ENCODE measurements at regions not wholly inside any gene's neighbourhood (a gene's known extent, or its start where the extent isn't known, plus 50 kb on each side); places are given as distances from the start of the nearest gene placed in this dataset.
"Not testable (repeated sequence)": the region's sequence is repeated elsewhere in the genome, so short reads cannot be mapped to it uniquely, and the experiment has no call there.

GRCh38 chr11:81986556-81987161, 747.0 kb downstream of the FAM181B start:
- Mint-ChIP-seq H3K27ac (no peak overlapping the region), H3K36me3 (ENCODE audit: low read depth) (no peaks in the 10 kb centered on the region), H3K9me3 (ENCODE audit: insufficient read depth) (peaks cover 10% of the 10 kb centered on the region), H3K4me3 (no peak overlapping the region), H3K27me3 (ENCODE audit: low read depth) (no peaks in the 10 kb centered on the region), H3K4me1 (ENCODE audit: low read depth) (no peaks in the 10 kb centered on the region)
- ChIA-PET POLR2A (no interaction called here), CTCF (no interaction called here)
- DNase-seq, result no peak
- no peak for ATAC-seq

- H3K9me3 Mint-ChIP-seq (ENCODE audit: insufficient read depth), result peaks cover 4% of the 10 kb centered on the region
- DNase-seq, result no peak
- H3K36me3 Mint-ChIP-seq (ENCODE audit: low read depth), result no peaks in the 10 kb centered on the region
- no peak overlapping the region for H3K27ac Mint-ChIP-seq
- POLR2A ChIA-PET, result no interaction called here
- CTCF ChIA-PET, result no interaction called here
- no peak for ATAC-seq
- no peak overlapping the region for H3K4me3 Mint-ChIP-seq
- H3K4me1 Mint-ChIP-seq (ENCODE audit: low read depth), result no peaks in the 10 kb centered on the region
- H3K27me3 Mint-ChIP-seq (ENCODE audit: low read depth), result no peaks in the 10 kb centered on the region
These were observed 754.2 kb downstream of the FAM181B start for GRCh38 chr11:81979448-81979847.

- CTCF ChIA-PET, result no interaction called here
- H3K4me1 Mint-ChIP-seq (ENCODE audit: low read depth), result no peaks in the 10 kb centered on the region
These were observed 758.3 kb downstream of the FAM181B start for GRCh38 chr11:81975261-81975900.

GRCh38 chr11:81970886-81971285, 762.8 kb downstream of the FAM181B start:
- CTCF ChIA-PET, result no interaction called here
- DNase-seq (no peak), ATAC-seq (no peak)

More at GRCh38 chr11:81975261-81975900, 758.3 kb downstream of the FAM181B start:
- Mint-ChIP-seq H3K27me3 (ENCODE audit: low read depth) (no peaks in the 10 kb centered on the region), H3K27ac (no peak overlapping the region), H3K36me3 (ENCODE audit: low read depth) (no peaks in the 10 kb centered on the region), H3K4me3 (no peak overlapping the region), H3K9me3 (ENCODE audit: insufficient read depth) (peaks cover 4% of the 10 kb centered on the region)
- POLR2A ChIA-PET, result no interaction called here
- no peak for ATAC-seq
- no peak for DNase-seq

GRCh38 chr11:81967242-81967641, 766.4 kb downstream of the FAM181B start:
- ATAC-seq, result no peak

More at GRCh38 chr11:81970886-81971285, 762.8 kb downstream of the FAM181B start:
- no peak overlapping the region for H3K27ac Mint-ChIP-seq
- no peaks in the 10 kb centered on the region for H3K9me3 Mint-ChIP-seq (ENCODE audit: insufficient read depth)
- no peaks in the 10 kb centered on the region for H3K36me3 Mint-ChIP-seq (ENCODE audit: low read depth)
- no peaks in the 10 kb centered on the region for H3K4me1 Mint-ChIP-seq (ENCODE audit: low read depth)
- no peak overlapping the region for H3K4me3 Mint-ChIP-seq
- H3K27me3 Mint-ChIP-seq (ENCODE audit: low read depth), result no peaks in the 10 kb centered on the region
- POLR2A ChIA-PET, result interaction anchor here (0.7 kb wide), 1 partner anchor 1400 kb away, joined by 4 read pairs; no protein-coding TSS in a partner anchor

GRCh38 chr11:81966340-81966739, 767.3 kb downstream of the FAM181B start:
- ChIA-PET CTCF (no interaction called here), POLR2A (no interaction called here)
- H3K4me1 Mint-ChIP-seq (ENCODE audit: low read depth), result peaks cover 12% of the 10 kb centered on the region
- DNase-seq (no peak), ATAC-seq (no peak)
- H3K9me3 Mint-ChIP-seq (ENCODE audit: insufficient read depth), result no peaks in the 10 kb centered on the region
- H3K4me3 Mint-ChIP-seq, result no peak overlapping the region
- H3K27me3 Mint-ChIP-seq (ENCODE audit: low read depth), result no peaks in the 10 kb centered on the region
- H3K27ac Mint-ChIP-seq, result no peak overlapping the region
- H3K36me3 Mint-ChIP-seq (ENCODE audit: low read depth), result no peaks in the 10 kb centered on the region

More at GRCh38 chr11:81967242-81967641, 766.4 kb downstream of the FAM181B start:
- CTCF ChIA-PET, result no interaction called here
- no peaks in the 10 kb centered on the region for H3K27me3 Mint-ChIP-seq (ENCODE audit: low read depth)
- no peak overlapping the region for H3K27ac Mint-ChIP-seq
- no peaks in the 10 kb centered on the region for H3K9me3 Mint-ChIP-seq (ENCODE audit: insufficient read depth)
- peaks cover 12% of the 10 kb centered on the region for H3K4me1 Mint-ChIP-seq (ENCODE audit: low read depth)
- no peak for DNase-seq
- POLR2A ChIA-PET, result no interaction called here
- H3K4me3 Mint-ChIP-seq, result no peak overlapping the region
- H3K36me3 Mint-ChIP-seq (ENCODE audit: low read depth), result no peaks in the 10 kb centered on the region

- no peaks in the 10 kb centered on the region for H3K9me3 Mint-ChIP-seq (ENCODE audit: insufficient read depth)
- CTCF ChIA-PET, result interaction anchor here (2.6 kb wide), 1 partner anchor 176 kb away, joined by 5 read pairs; no protein-coding TSS in a partner anchor
- no peaks in the 10 kb centered on the region for H3K27me3 Mint-ChIP-seq (ENCODE audit: low read depth)
- H3K36me3 Mint-ChIP-seq (ENCODE audit: low read depth), result no peaks in the 10 kb centered on the region
- H3K4me1 Mint-ChIP-seq (ENCODE audit: low read depth), result peaks cover 12% of the 10 kb centered on the region
- DNase-seq, result no peak
- H3K4me3 Mint-ChIP-seq, result no peak overlapping the region
- POLR2A ChIA-PET, result no interaction called here
- no peak overlapping the region for H3K27ac Mint-ChIP-seq
- no peak for ATAC-seq
These were observed 770.6 kb downstream of the FAM181B start for GRCh38 chr11:81963018-81963417.

GRCh38 chr11:81960443-81960842, 773.2 kb downstream of the FAM181B start:
- CTCF ChIA-PET, result no interaction called here
- no peak overlapping the region for H3K4me3 Mint-ChIP-seq
- H3K9me3 Mint-ChIP-seq (ENCODE audit: insufficient read depth), result peaks cover 7% of the 10 kb centered on the region
- ATAC-seq (no peak), DNase-seq (no peak)
- POLR2A ChIA-PET, result no interaction called here
- no peaks in the 10 kb centered on the region for H3K36me3 Mint-ChIP-seq (ENCODE audit: low read depth)
- no peaks in the 10 kb centered on the region for H3K27me3 Mint-ChIP-seq (ENCODE audit: low read depth)
- H3K27ac Mint-ChIP-seq, result no peak overlapping the region
- H3K4me1 Mint-ChIP-seq (ENCODE audit: low read depth), result peaks cover 12% of the 10 kb centered on the region

GRCh38 chr11:81959341-81959740, 774.3 kb downstream of the FAM181B start:
- Mint-ChIP-seq H3K4me3 (no peak overlapping the region), H3K9me3 (ENCODE audit: insufficient read depth) (peaks cover 7% of the 10 kb centered on the region), H3K36me3 (ENCODE audit: low read depth) (no peaks in the 10 kb centered on the region), H3K27ac (no peak overlapping the region), H3K4me1 (ENCODE audit: low read depth) (peaks cover 12% of the 10 kb centered on the region), H3K27me3 (ENCODE audit: low read depth) (no peaks in the 10 kb centered on the region)
- ChIA-PET POLR2A (interaction anchor here (0.6 kb wide), 1 partner anchor 1261 kb away, joined by 4 read pairs; no protein-coding TSS in a partner anchor), CTCF (no interaction called here)
- no peak for DNase-seq
- ATAC-seq, result no peak

GRCh38 chr11:81954301-81954700, 779.4 kb downstream of the FAM181B start:
- H3K4me1 Mint-ChIP-seq (ENCODE audit: low read depth); H3K27me3 Mint-ChIP-seq (ENCODE audit: low read depth); H3K36me3 Mint-ChIP-seq (ENCODE audit: low read depth); POLR2A ChIA-PET; DNase-seq; ATAC-seq; CTCF ChIA-PET; H3K4me3 Mint-ChIP-seq; H3K27ac Mint-ChIP-seq; H3K9me3 Mint-ChIP-seq (ENCODE audit: insufficient read depth): not testable (repeated sequence)

GRCh38 chr11:81946831-81947230, 786.8 kb downstream of the FAM181B start:
- H3K36me3 Mint-ChIP-seq (ENCODE audit: low read depth), result no peaks in the 10 kb centered on the region
- no peak overlapping the region for H3K27ac Mint-ChIP-seq
- CTCF ChIA-PET, result no interaction called here
- no peak for ATAC-seq
- H3K27me3 Mint-ChIP-seq (ENCODE audit: low read depth), result no peaks in the 10 kb centered on the region
- DNase-seq, result no peak
- H3K4me3 Mint-ChIP-seq, result no peak overlapping the region
- POLR2A ChIA-PET, result no interaction called here
- no peaks in the 10 kb centered on the region for H3K4me1 Mint-ChIP-seq (ENCODE audit: low read depth)
- no peaks in the 10 kb centered on the region for H3K9me3 Mint-ChIP-seq (ENCODE audit: insufficient read depth)

GRCh38 chr11:81942646-81943045, 791.0 kb downstream of the FAM181B start:
- Mint-ChIP-seq H3K4me1 (ENCODE audit: low read depth) (no peaks in the 10 kb centered on the region), H3K27ac (no peak overlapping the region), H3K36me3 (ENCODE audit: low read depth) (no peaks in the 10 kb centered on the region), H3K27me3 (ENCODE audit: low read depth) (no peaks in the 10 kb centered on the region), H3K9me3 (ENCODE audit: insufficient read depth) (no peaks in the 10 kb centered on the region), H3K4me3 (no peak overlapping the region)
- no peak for ATAC-seq
- POLR2A ChIA-PET, result no interaction called here
- CTCF ChIA-PET, result no interaction called here
- DNase-seq, result no peak

- POLR2A ChIA-PET, result no interaction called here
- H3K4me3 Mint-ChIP-seq, result no peak overlapping the region
- CTCF ChIA-PET, result no interaction called here
- ATAC-seq (no peak), DNase-seq (no peak)
- H3K27me3 Mint-ChIP-seq (ENCODE audit: low read depth), result no peaks in the 10 kb centered on the region
- H3K9me3 Mint-ChIP-seq (ENCODE audit: insufficient read depth), result no peaks in the 10 kb centered on the region
- H3K27ac Mint-ChIP-seq, result no peak overlapping the region
- H3K4me1 Mint-ChIP-seq (ENCODE audit: low read depth), result no peaks in the 10 kb centered on the region
- H3K36me3 Mint-ChIP-seq (ENCODE audit: low read depth), result no peaks in the 10 kb centered on the region
These were observed 791.7 kb downstream of the FAM181B start for GRCh38 chr11:81941998-81942397.
